T-helper 2 cell (primary cell): ENCODE measurements at regions not wholly inside any gene's neighbourhood (a gene's known extent, or its start where the extent isn't known, plus 50 kb on each side); places are given as distances from the start of the nearest gene placed in this dataset.
"Not testable (repeated sequence)": the region's sequence is repeated elsewhere in the genome, so short reads cannot be mapped to it uniquely, and the experiment has no call there.

Source experiments
- DNase-seq, 5 experiments: peaks; one replicate each; pipeline versions ENCODE4 v3.0.0 to v3.0.0-alpha.2; 2012 to 2022

GRCh38 chrX:124426288-124427169, 80.2 kb downstream of the SH2D1A start:
- no peak for DNase-seq

- no peak for DNase-seq
Measured at GRCh38 chrX:124433186-124433585, 86.8 kb downstream of the SH2D1A start.

- DNase-seq: no peak
Measured at GRCh38 chrX:124435616-124436015, 89.3 kb downstream of the SH2D1A start.

DNA sequence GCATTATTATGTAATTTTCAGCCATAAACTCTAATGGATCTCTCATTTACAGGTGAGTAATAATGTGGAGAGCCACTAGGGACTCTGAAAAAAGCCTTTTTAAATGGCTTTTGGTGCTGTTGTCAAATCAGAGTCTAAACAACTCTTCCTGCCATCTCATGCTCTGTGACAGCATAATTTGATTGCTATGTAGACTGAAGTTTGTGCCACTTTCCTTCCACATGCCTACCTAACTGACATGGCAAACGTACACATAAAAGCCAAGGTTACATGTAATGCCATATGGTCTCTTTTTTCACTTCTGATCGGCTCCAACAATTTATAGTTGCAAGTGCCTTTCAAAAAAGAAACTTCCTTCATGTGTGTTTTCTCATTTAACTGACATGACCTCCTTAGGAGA, 94.3 kb downstream of the SH2D1A start:
- DNase-seq: no peak

- DNase-seq: no peak
Measured at GRCh38 chrX:124441971-124442590, 95.7 kb downstream of the SH2D1A start.

DNA sequence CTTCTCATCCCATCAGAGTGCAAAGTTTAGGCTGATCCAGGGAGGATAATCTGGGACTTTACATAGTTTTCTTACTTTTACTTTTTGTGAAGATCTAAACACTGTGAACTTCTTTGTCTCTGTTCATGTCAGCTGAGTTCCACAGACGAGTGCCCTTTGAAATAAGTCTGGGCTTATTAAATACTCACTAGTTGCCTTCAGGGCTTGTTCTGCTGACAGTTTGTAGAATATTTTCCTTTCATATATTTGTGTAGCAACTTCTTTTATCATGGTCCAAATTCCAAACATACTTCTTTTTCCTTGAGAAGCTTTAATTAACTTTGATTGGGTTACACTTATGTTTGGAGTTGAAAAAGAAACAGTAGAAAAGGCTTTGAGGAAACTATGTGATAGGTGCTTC, 109.6 kb downstream of the SH2D1A start:
- no peak for DNase-seq

DNA sequence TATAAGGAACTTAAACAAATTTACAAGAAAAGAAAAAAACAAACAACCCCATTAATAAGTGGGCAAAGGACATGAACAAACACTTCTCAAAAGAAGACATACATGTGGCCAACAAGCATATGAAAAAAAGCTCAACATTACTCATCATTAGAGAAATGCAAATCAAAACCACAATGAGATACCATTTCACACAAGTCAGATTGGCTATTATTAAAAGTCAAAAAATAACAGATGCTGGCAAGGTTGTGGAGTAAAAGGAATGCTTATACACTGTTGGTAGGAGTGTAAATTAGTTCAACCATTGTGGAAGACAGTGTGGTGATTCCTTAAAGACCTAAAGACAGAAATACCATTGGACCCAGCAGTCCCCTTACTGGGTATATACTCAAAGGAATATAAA, 113.5 kb downstream of the SH2D1A start:
- not testable (repeated sequence) for DNase-seq

GRCh38 chrX:124462931-124463330, 116.6 kb downstream of the SH2D1A start:
- DNase-seq: no peak

- no peak for DNase-seq
Measured at GRCh38 chrX:124467202-124467601, 120.8 kb downstream of the SH2D1A start.

GRCh38 chrX:124475358-124475757, 129.0 kb downstream of the SH2D1A start:
- peak in 1 of 5 experiments; percentile 53 for DNase-seq

DNA sequence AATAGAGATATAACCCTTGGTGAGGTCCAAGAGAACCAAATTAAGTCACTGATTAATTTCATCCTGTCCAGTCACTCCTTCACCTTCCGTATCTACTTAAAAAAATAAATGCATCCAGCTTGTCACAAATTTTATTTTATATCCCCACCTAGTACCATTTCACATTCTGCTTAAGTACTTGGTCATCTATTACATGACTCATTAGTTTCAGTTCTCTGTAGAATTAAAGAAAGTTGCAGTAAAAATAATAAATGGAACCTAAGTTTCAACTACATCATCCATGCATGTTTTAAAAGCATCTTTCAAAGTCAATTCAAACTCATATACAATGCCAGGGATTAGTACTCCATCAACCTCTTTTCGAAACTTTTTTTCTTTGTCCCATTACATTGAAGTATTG, 130.2 kb downstream of the SH2D1A start:
- DNase-seq: no peak

DNA sequence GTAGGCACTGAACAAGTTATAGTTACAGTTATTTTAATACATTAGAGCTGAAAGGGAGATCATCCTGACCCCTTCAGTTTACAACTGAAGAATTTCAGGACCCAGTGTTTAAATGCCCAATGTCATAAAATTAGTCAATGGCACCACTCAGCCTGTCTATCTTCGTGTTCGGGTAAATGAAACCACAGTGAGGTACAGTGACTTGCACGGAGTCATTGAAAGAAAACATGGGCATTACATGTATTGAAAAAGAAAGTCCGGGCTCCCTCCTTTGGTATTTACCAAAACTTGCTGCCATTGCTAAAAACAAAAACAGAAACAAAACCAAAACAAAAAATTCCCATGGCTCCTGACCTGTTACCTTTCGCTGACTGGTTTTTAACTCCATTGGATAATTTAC, 131.7 kb downstream of the SH2D1A start:
- no peak for DNase-seq

GRCh38 chrX:124488412-124489161, 142.2 kb downstream of the SH2D1A start:
- peak in 1 of 5 experiments; percentile 20 for DNase-seq

GRCh38 chrX:124493984-124494383, 147.6 kb downstream of the SH2D1A start:
- DNase-seq: no peak

GRCh38 chrX:124497386-124497785, 151.0 kb downstream of the SH2D1A start:
- no peak for DNase-seq

GRCh38 chrX:124501586-124501985, 155.2 kb downstream of the SH2D1A start:
- no peak for DNase-seq

GRCh38 chrX:124502166-124502565, 155.8 kb downstream of the SH2D1A start:
- DNase-seq: no peak

DNA sequence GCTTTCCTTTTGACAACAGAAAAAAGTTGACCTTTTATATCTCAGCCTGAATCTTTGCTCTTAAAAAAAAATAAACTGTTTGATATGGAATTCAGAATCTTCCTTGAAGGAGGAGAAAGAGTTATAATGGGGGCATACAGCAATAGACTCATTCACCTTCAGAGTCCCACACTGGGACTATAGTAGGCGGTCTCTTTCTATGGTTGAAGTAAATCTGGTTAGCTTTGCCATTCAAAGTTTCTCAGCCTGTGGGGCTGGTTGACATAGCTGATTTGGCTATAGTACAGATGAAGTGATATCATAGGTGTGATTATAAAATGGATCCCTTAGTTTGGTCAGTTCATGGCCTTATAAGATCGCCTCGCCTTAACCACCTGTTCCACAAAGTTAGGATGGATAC, 156.2 kb downstream of the SH2D1A start:
- DNase-seq: no peak

- DNase-seq: no peak
Measured at GRCh38 chrX:124504111-124504983, 158.0 kb downstream of the SH2D1A start.

GRCh38 chrX:124506066-124506465, 159.7 kb downstream of the SH2D1A start:
- no peak for DNase-seq

- no peak for DNase-seq
Measured at GRCh38 chrX:124507246-124507645, 160.9 kb downstream of the SH2D1A start.

DNA sequence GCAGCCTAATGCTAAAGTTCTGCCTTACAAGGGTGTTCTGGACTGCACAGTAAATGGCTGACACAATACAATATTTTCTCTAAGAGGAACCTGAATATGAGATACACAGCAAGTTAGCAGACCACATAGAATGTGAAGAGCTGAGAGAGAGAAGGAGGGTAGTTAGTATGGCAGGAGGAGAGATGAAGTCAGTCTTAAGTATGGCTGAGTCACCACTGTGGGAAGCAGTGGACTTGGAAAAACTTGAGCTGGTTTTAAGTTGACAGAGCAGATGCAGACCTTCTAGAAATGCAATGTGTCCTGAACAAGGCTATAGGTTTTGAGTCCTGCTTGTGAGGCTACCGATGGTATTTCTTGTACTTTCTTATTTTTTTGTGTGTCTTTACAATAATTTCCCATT, 172.5 kb downstream of the SH2D1A start:
- no peak for DNase-seq

DNA sequence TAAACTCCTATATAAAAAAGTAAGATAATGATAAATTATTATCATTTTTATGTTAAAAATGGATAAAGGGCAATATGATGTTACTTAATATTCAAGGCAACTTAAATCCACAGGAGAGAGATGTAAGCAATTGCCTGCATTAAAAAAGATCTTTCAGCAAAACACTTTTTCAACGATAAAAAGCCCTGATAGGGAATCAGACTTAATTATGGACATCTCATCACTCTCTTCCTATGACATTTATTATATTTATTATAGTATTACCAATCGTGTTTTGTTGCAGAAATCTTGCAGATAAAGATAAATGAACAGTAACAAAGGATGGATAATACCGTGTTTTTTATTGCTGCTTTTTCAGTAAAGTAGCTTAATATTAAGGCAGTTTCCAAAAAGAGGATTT, 178.5 kb downstream of the SH2D1A start:
- DNase-seq: no peak
